Activated CD8-positive, alpha-beta memory T cell treated with anti-CD3 and anti-CD28 coated beads, Interleukin-2, amount 10 ng/mL, durations not matched to agents 7 days and 5 days (primary cell): ENCODE measurements at regions not wholly inside any gene's neighbourhood (a gene's known extent, or its start where the extent isn't known, plus 50 kb on each side); places are given as distances from the start of the nearest gene placed in this dataset.

Experiments
- ATAC-seq: fragments of 150-1000 bp; cut with Tn5 transposase; one replicate; pipeline ENCODE4 v1.10.0; 2021; ENCODE audit warnings: moderate library complexity
- CTCF ChIA-PET: fragments of 350-600 bp; sonication (Branson Sonifier 250); formaldehyde crosslinking; loops from one replicate; lab custom pipeline; 2021; ENCODE audit warnings: antibody characterized with exemption; lab: Charles Lee
- DNase-seq: peaks from one replicate; pipeline ENCODE4 v3.0.0-alpha.2; 2020
- H3K27ac Mint-ChIP-seq: one replicate; pipeline ENCODE4 v1.8.0; 2021; ENCODE audit warnings: mild to moderate bottlenecking, mixed read lengths
- H3K27me3 Mint-ChIP-seq: one replicate; pipeline ENCODE4 v1.8.0; 2021; ENCODE audit warnings: mixed read lengths
- H3K36me3 Mint-ChIP-seq: one replicate; pipeline ENCODE4 v1.8.0; 2021; ENCODE audit warnings: mild to moderate bottlenecking, mixed read lengths
- H3K4me1 Mint-ChIP-seq: one replicate; pipeline ENCODE4 v1.8.0; 2021; ENCODE audit warnings: mixed read lengths
- H3K4me3 Mint-ChIP-seq: one replicate; pipeline ENCODE4 v1.8.0; 2021; ENCODE audit warnings: mild to moderate bottlenecking, moderate library complexity, mixed read lengths
- H3K9me3 Mint-ChIP-seq: one replicate; pipeline ENCODE4 v1.8.0; 2022; ENCODE audit warnings: low read depth, mixed read lengths

GRCh38 chr1:239040523-239040922 lies 345.8 kb upstream of the CHRM3 start:
- Mint-ChIP-seq H3K4me3 (no peak overlapping the region), H3K27ac (no peak overlapping the region), H3K4me1 (no peaks in the 10 kb centered on the region), H3K9me3 (peaks cover 11% of the 10 kb centered on the region), H3K36me3 (no peaks in the 10 kb centered on the region), H3K27me3 (no peaks in the 10 kb centered on the region)
- no peak for ATAC-seq
- CTCF ChIA-PET = no interaction called here
- no peak for DNase-seq

GRCh38 chr1:239031310-239031709 lies 355.1 kb upstream of the CHRM3 start:
- DNase-seq (no peak), ATAC-seq (no peak)
- no peak overlapping the region for H3K4me3 Mint-ChIP-seq
- H3K36me3 Mint-ChIP-seq = no peaks in the 10 kb centered on the region
- CTCF ChIA-PET = no interaction called here
- H3K9me3 Mint-ChIP-seq = peaks cover 4% of the 10 kb centered on the region
- H3K4me1 Mint-ChIP-seq = no peaks in the 10 kb centered on the region
- no peaks in the 10 kb centered on the region for H3K27me3 Mint-ChIP-seq
- no peak overlapping the region for H3K27ac Mint-ChIP-seq

GRCh38 chr1:239025997-239026694 lies 360.2 kb upstream of the CHRM3 start:
- CTCF ChIA-PET = no interaction called here
- peaks cover 2% of the 10 kb centered on the region for H3K9me3 Mint-ChIP-seq
- H3K27ac Mint-ChIP-seq = no peak overlapping the region
- no peaks in the 10 kb centered on the region for H3K4me1 Mint-ChIP-seq
- H3K36me3 Mint-ChIP-seq = no peaks in the 10 kb centered on the region
- ATAC-seq (no peak), DNase-seq (no peak)
- no peak overlapping the region for H3K4me3 Mint-ChIP-seq
- no peaks in the 10 kb centered on the region for H3K27me3 Mint-ChIP-seq

GRCh38 chr1:239025223-239025622 lies 361.1 kb upstream of the CHRM3 start:
- no peak for ATAC-seq
- H3K27ac Mint-ChIP-seq = no peak overlapping the region
- H3K9me3 Mint-ChIP-seq = peaks cover 3% of the 10 kb centered on the region
- no peaks in the 10 kb centered on the region for H3K4me1 Mint-ChIP-seq
- CTCF ChIA-PET = no interaction called here
- no peak for DNase-seq
- H3K4me3 Mint-ChIP-seq = no peak overlapping the region
- no peaks in the 10 kb centered on the region for H3K27me3 Mint-ChIP-seq
- no peaks in the 10 kb centered on the region for H3K36me3 Mint-ChIP-seq

GRCh38 chr1:239023732-239024360 lies 362.5 kb upstream of the CHRM3 start:
- no peak for ATAC-seq
- no peaks in the 10 kb centered on the region for H3K4me1 Mint-ChIP-seq
- CTCF ChIA-PET = no interaction called here

GRCh38 chr1:239016337-239016736 lies 370.0 kb upstream of the CHRM3 start:
- H3K27me3 Mint-ChIP-seq = no peaks in the 10 kb centered on the region
- no peak overlapping the region for H3K27ac Mint-ChIP-seq
- ATAC-seq (no peak), DNase-seq (no peak)
- H3K9me3 Mint-ChIP-seq = peaks cover 9% of the 10 kb centered on the region
- H3K36me3 Mint-ChIP-seq = no peaks in the 10 kb centered on the region
- no peaks in the 10 kb centered on the region for H3K4me1 Mint-ChIP-seq
- CTCF ChIA-PET = no interaction called here
- no peak overlapping the region for H3K4me3 Mint-ChIP-seq

More at GRCh38 chr1:239023732-239024360, 362.5 kb upstream of the CHRM3 start:
- no peak for DNase-seq
- Mint-ChIP-seq H3K9me3 (peaks cover 3% of the 10 kb centered on the region), H3K4me3 (no peak overlapping the region), H3K27ac (no peak overlapping the region), H3K27me3 (no peaks in the 10 kb centered on the region), H3K36me3 (no peaks in the 10 kb centered on the region)

GRCh38 chr1:239011382-239011781 lies 375.0 kb upstream of the CHRM3 start:
- DNase-seq = no peak
- CTCF ChIA-PET = no interaction called here
- H3K9me3 Mint-ChIP-seq = peaks cover 10% of the 10 kb centered on the region
- no peaks in the 10 kb centered on the region for H3K27me3 Mint-ChIP-seq
- no peak overlapping the region for H3K4me3 Mint-ChIP-seq
- H3K27ac Mint-ChIP-seq = no peak overlapping the region
- no peaks in the 10 kb centered on the region for H3K4me1 Mint-ChIP-seq
- H3K36me3 Mint-ChIP-seq = no peaks in the 10 kb centered on the region
- ATAC-seq = no peak

- CTCF ChIA-PET = no interaction called here
- DNase-seq (no peak), ATAC-seq (no peak)
- H3K27ac Mint-ChIP-seq = no peak overlapping the region
- no peak overlapping the region for H3K4me3 Mint-ChIP-seq
- H3K36me3 Mint-ChIP-seq = no peaks in the 10 kb centered on the region
- H3K27me3 Mint-ChIP-seq = no peaks in the 10 kb centered on the region
- no peaks in the 10 kb centered on the region for H3K4me1 Mint-ChIP-seq
- peaks cover 8% of the 10 kb centered on the region for H3K9me3 Mint-ChIP-seq
These were observed 377.8 kb upstream of the CHRM3 start for GRCh38 chr1:239008568-239008967.

- Mint-ChIP-seq H3K27ac (no peak overlapping the region), H3K4me1 (no peaks in the 10 kb centered on the region), H3K9me3 (peaks cover 5% of the 10 kb centered on the region), H3K4me3 (no peak overlapping the region), H3K36me3 (no peaks in the 10 kb centered on the region), H3K27me3 (no peaks in the 10 kb centered on the region)
- DNase-seq = no peak
- CTCF ChIA-PET = no interaction called here
- ATAC-seq = no peak
These were observed 380.1 kb upstream of the CHRM3 start for GRCh38 chr1:239006276-239006675.

GRCh38 chr1:238999944-239000343 lies 386.4 kb upstream of the CHRM3 start:
- H3K9me3 Mint-ChIP-seq = peaks cover 10% of the 10 kb centered on the region
- H3K27me3 Mint-ChIP-seq = no peaks in the 10 kb centered on the region
- CTCF ChIA-PET = no interaction called here
- no peak for DNase-seq
- no peaks in the 10 kb centered on the region for H3K36me3 Mint-ChIP-seq
- no peaks in the 10 kb centered on the region for H3K4me1 Mint-ChIP-seq
- H3K4me3 Mint-ChIP-seq = no peak overlapping the region
- no peak overlapping the region for H3K27ac Mint-ChIP-seq
- no peak for ATAC-seq

- no peak overlapping the region for H3K27ac Mint-ChIP-seq
- H3K9me3 Mint-ChIP-seq = peaks cover 8% of the 10 kb centered on the region
- H3K4me1 Mint-ChIP-seq = no peaks in the 10 kb centered on the region
- no peaks in the 10 kb centered on the region for H3K27me3 Mint-ChIP-seq
- CTCF ChIA-PET = no interaction called here
- DNase-seq (no peak), ATAC-seq (no peak)
- H3K4me3 Mint-ChIP-seq = no peak overlapping the region
- no peaks in the 10 kb centered on the region for H3K36me3 Mint-ChIP-seq
These were observed 387.8 kb upstream of the CHRM3 start for GRCh38 chr1:238998577-238998976.

GRCh38 chr1:238991765-238992495 lies 394.4 kb upstream of the CHRM3 start:
- Mint-ChIP-seq H3K4me3 (no peak overlapping the region), H3K9me3 (peaks cover 5% of the 10 kb centered on the region), H3K27ac (no peak overlapping the region), H3K27me3 (no peaks in the 10 kb centered on the region), H3K36me3 (no peaks in the 10 kb centered on the region), H3K4me1 (no peaks in the 10 kb centered on the region)
- DNase-seq (no peak), ATAC-seq (no peak)
- CTCF ChIA-PET = no interaction called here

GRCh38 chr1:238985312-238985711 lies 401.1 kb upstream of the CHRM3 start:
- CTCF ChIA-PET = no interaction called here
- Mint-ChIP-seq H3K9me3 (peaks cover 2% of the 10 kb centered on the region), H3K36me3 (no peaks in the 10 kb centered on the region), H3K4me3 (no peak overlapping the region), H3K27me3 (no peaks in the 10 kb centered on the region), H3K4me1 (no peaks in the 10 kb centered on the region), H3K27ac (no peak overlapping the region)
- ATAC-seq = no peak
- no peak for DNase-seq

GRCh38 chr1:238982736-238983135 lies 403.6 kb upstream of the CHRM3 start:
- Mint-ChIP-seq H3K27ac (no peak overlapping the region), H3K36me3 (no peaks in the 10 kb centered on the region), H3K4me3 (no peak overlapping the region), H3K27me3 (no peaks in the 10 kb centered on the region), H3K9me3 (peaks cover 6% of the 10 kb centered on the region), H3K4me1 (no peaks in the 10 kb centered on the region)
- DNase-seq = no peak
- CTCF ChIA-PET = no interaction called here
- no peak for ATAC-seq
